ENCODE measurements at regions not wholly inside any gene's neighbourhood (a gene's known extent, or its start where the extent isn't known, plus 50 kb on each side); places are given as distances from the start of the nearest gene placed in this dataset.

DNA sequence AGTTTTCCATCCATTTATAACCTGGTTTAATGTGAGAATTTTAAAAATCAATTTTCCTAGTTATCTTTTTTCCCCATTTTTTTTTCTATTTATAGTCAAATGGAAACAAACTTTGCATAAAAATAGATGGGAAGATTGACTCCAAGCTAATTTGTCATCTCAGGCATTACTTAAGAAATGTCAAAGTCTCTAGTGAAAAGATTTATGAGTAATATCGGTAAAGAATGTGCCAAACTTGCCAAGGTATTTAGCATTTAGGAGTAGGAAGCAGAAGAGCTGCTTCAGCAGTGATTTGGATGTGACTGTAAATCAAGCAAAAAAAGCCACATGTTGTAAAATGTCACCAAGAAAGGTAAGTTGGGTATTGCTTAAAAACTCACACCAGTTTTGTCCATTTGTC lies 108.6 kb downstream of the LACC1 start:
- no peak overlapping the region for H3K4me2 ChIP-seq (ENCODE audit: insufficient read depth in 1 of 2, low read depth in 2 of 2, low read length in 2 of 2)
- DNase-seq (ENCODE audit: low read depth in 1 of 2, low spot score in 2 of 2) (no peak), FAIRE-seq (no peak)
- H2AFZ ChIP-seq (ENCODE audit: low read length): no peak overlapping the region
- H4K8ac ChIP-seq (ENCODE audit: extremely low read depth, insufficient read depth, low read length): no peak overlapping the region
- H2BK120ac ChIP-seq (replicated peaks; ENCODE audit: low read depth, low read length): no peak overlapping the region
- H3K18ac ChIP-seq (ENCODE audit: extremely low read depth, low read length): no peak overlapping the region
- H3K9ac ChIP-seq (replicated peaks in 1 of 4; ENCODE audit: extremely low read depth in 1 of 4, low read depth in 3 of 4, low read length in 3 of 4): no peak overlapping the region
- CTCF ChIA-PET (ENCODE audit: partially characterized antibody): interaction anchor here (1.0 kb wide), 1 partner anchor 80 kb away, joined by 6 read pairs; no protein-coding TSS in a partner anchor
- no peaks in the 10 kb centered on the region for H3K36me3 ChIP-seq (ENCODE audit: control insufficient read depth in 2 of 4, insufficient read depth in 4 of 4, low read length in 3 of 4)
- H3K23ac ChIP-seq (ENCODE audit: insufficient read length): no peak overlapping the region
- H3K23me2 ChIP-seq (ENCODE audit: low read depth, low read length): no peaks in the 10 kb centered on the region
- no peaks in the 10 kb centered on the region for H3K27me3 ChIP-seq (replicated peaks in 1 of 4; ENCODE audit: control insufficient read depth in 3 of 4, extremely low read depth in 1 of 4, insufficient read depth in 3 of 4, low read length in 3 of 4)
- no peak overlapping the region for H2BK5ac ChIP-seq (ENCODE audit: low read depth, low read length)
- H2BK20ac ChIP-seq (ENCODE audit: low read length): no peak overlapping the region
- no peaks in the 10 kb centered on the region for H4K20me1 ChIP-seq (replicated peaks in 1 of 2; ENCODE audit: control insufficient read depth in 1 of 2, insufficient read depth in 2 of 2, low read length in 2 of 2)
- no peak overlapping the region for H3K4ac ChIP-seq (replicated peaks; ENCODE audit: insufficient read length, low read depth, low read length)
- WGBS, 2 experiments (ENCODE audit: extremely low coverage in 1 of 2, insufficient coverage in 1 of 2, insufficient read length in 1 of 2, insufficient replicate concordance in 2 of 2, low coverage in 1 of 2, low lambda C conversion rate in 2 of 2, missing lambda C conversion rate in 1 of 2): 100% methylated on average over 1 of the region's 1 CpG; no CpG with 5 or more reads in 1 of the 2 experiments
- H3K79me1 ChIP-seq (ENCODE audit: low read depth, low read length): no peaks in the 10 kb centered on the region
- no peak overlapping the region for H3K14ac ChIP-seq (ENCODE audit: insufficient read length)
- H3K4me3 ChIP-seq (ENCODE audit: extremely low read depth in 1 of 4, insufficient read depth in 2 of 4, low read depth in 3 of 4, low read length in 4 of 4): no peak overlapping the region
- H2AK5ac ChIP-seq (ENCODE audit: low read depth, low read length): no peak overlapping the region
- no peak overlapping the region for H2BK12ac ChIP-seq (ENCODE audit: low read depth, low read length)
- no peak overlapping the region for H3K27ac ChIP-seq (ENCODE audit: low read depth, low read length)
- no peaks in the 10 kb centered on the region for H3K9me3 ChIP-seq (ENCODE audit: insufficient read depth in 2 of 2, low read depth in 1 of 2, low read length in 1 of 2)
- TF ChIP-seq, protein P1, sequence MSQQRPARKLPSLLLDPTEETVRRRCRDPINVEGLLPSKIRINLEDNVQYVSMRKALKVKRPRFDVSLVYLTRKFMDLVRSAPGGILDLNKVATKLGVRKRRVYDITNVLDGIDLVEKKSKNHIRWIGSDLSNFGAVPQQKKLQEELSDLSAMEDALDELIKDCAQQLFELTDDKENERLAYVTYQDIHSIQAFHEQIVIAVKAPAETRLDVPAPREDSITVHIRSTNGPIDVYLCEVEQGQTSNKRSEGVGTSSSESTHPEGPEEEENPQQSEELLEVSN (IDR thresholded peaks at IDR 0.05): no peak
- TF ChIP-seq POLR2AphosphoS5 (IDR thresholded peaks at IDR 0.05; ENCODE audit: low read depth, low read length): no peak
- TF ChIP-seq GABPA (IDR thresholded peaks at IDR 0.05; ENCODE audit: borderline replicate concordance, insufficient read depth, low read length): no peak
- no peak for TF ChIP-seq CREB1 (IDR thresholded peaks at IDR 0.05)
- no peak for TF ChIP-seq SP1 (IDR thresholded peaks at IDR 0.05; ENCODE audit: low read depth, low read length)
- TF ChIP-seq SAP30 (IDR thresholded peaks at IDR 0.05; ENCODE audit: insufficient read depth, insufficient replicate concordance, low read length): no peak
- TF ChIP-seq POU5F1 (IDR thresholded peaks at IDR 0.05; ENCODE audit: low read depth, low read length): no peak
- no peak for TF ChIP-seq GTF2F1 (IDR thresholded peaks at IDR 0.05; ENCODE audit: borderline replicate concordance, low read depth, low read length)
- TF ChIP-seq TCF12 (IDR thresholded peaks at IDR 0.05; ENCODE audit: low read depth, low read length): no peak
- no peak for TF ChIP-seq EP300 (IDR thresholded peaks at IDR 0.05; ENCODE audit: borderline replicate concordance in 1 of 2, low read depth in 2 of 2, low read length in 2 of 2)
- TF ChIP-seq EGR1 (IDR thresholded peaks at IDR 0.05; ENCODE audit: borderline replicate concordance, low read depth, low read length): no peak
- TF ChIP-seq HDAC6 (IDR thresholded peaks at IDR 0.05; ENCODE audit: low read depth, low read length): no peak
- TF ChIP-seq KDM5A (IDR thresholded peaks at IDR 0.05; ENCODE audit: low read length): no peak
- no peak overlapping the region for H4K5ac ChIP-seq (ENCODE audit: insufficient read length, low read depth, low read length)
- POLR2A ChIA-PET (ENCODE audit: partially characterized antibody): no interaction called here
- H3K79me2 ChIP-seq (ENCODE audit: control insufficient read depth in 1 of 2, insufficient read depth in 2 of 2, low read length in 2 of 2): no peaks in the 10 kb centered on the region
- no peak overlapping the region for H3K56ac ChIP-seq (replicated peaks; ENCODE audit: insufficient read length, low read depth, low read length)
- H4K91ac ChIP-seq (replicated peaks; ENCODE audit: insufficient read length, low read length): no peak overlapping the region
- H2BK15ac ChIP-seq (ENCODE audit: low read length): no peak overlapping the region
- peaks cover 3 to 6% (median 5%) of the 10 kb centered on the region in 4 experiments; a peak in 5 of 7 replicates for H3K4me1 ChIP-seq (replicated peaks in 1 of 4; ENCODE audit: control insufficient read depth in 3 of 4, insufficient read depth in 4 of 4, low read length in 3 of 4)
